Neural cell (in vitro differentiated cells): ENCODE measurements at regions not wholly inside any gene's neighbourhood (a gene's known extent, or its start where the extent isn't known, plus 50 kb on each side); places are given as distances from the start of the nearest gene placed in this dataset.

ENCODE experiments used
- H2AFZ ChIP-seq: fragments of 200-600, 300-800 bp; sonication (generic), shearing (Covaris generic); 2 replicates; pipeline ENCODE4 v1.6.0; 2014; ENCODE audit warnings: low read depth, mild to moderate bottlenecking, antibody characterized with exemption, low read length, moderate library complexity
- H3F3A ChIP-seq: fragments of 200-600 bp; shearing (Covaris generic); 2 replicates; pipeline ENCODE4 v1.6.1; 2016; ENCODE audit warnings: mild to moderate bottlenecking, moderate library complexity, mixed read lengths, antibody characterized with exemption, low read length; ENCODE audit not compliant: insufficient read depth, poor library complexity, severe bottlenecking
- H3K27ac ChIP-seq: fragments of 200-600, 300-800 bp; sonication (generic), shearing (Covaris generic); 2 replicates; pipeline ENCODE4 v1.5.1; 2014; ENCODE audit warnings: mild to moderate bottlenecking, low read length, moderate library complexity
- H3K27me3 ChIP-seq: fragments of 300-800, 200-600 bp; sonication (generic), shearing (Covaris generic); 2 replicates; pipeline ENCODE4 v1.6.0; 2014; ENCODE audit warnings: mild to moderate bottlenecking, low read depth, low read length, moderate library complexity; ENCODE audit not compliant: insufficient read depth
- H3K36me3 ChIP-seq: fragments of 300-800, 200-600 bp; sonication (generic), shearing (Covaris generic); 2 replicates; pipeline ENCODE4 v1.5.1; 2014; ENCODE audit warnings: mild to moderate bottlenecking, antibody characterized with exemption, low read length, moderate library complexity; ENCODE audit not compliant: insufficient read depth
- H3K4me2 ChIP-seq: fragments of 300-800, 200-600 bp; sonication (generic), shearing (Covaris generic); 2 replicates; pipeline ENCODE4 v1.6.0; 2014; ENCODE audit warnings: mild to moderate bottlenecking, low read length
- H3K4me3 ChIP-seq: fragments of 300-800, 200-600 bp; sonication (generic), shearing (Covaris generic); 2 replicates; pipeline ENCODE4 v1.5.1; 2014; ENCODE audit warnings: mild to moderate bottlenecking, low read length, moderate library complexity
- H3K79me2 ChIP-seq: fragments of 200-600 bp; shearing (Covaris generic); replicated peaks from 2 replicates; pipeline ENCODE4 v1.6.0; 2014; ENCODE audit warnings: mild to moderate bottlenecking, low read length, moderate library complexity; ENCODE audit not compliant: insufficient read depth
- H3K9ac ChIP-seq: fragments of 300-800, 200-600 bp; sonication (generic), shearing (Covaris generic); 2 replicates; pipeline ENCODE4 v1.6.1; 2016; ENCODE audit warnings: mild to moderate bottlenecking, low read length, mixed read lengths
- H3K9me2 ChIP-seq: fragments of 200-600 bp; shearing (Covaris generic); 2 replicates; pipeline ENCODE4 v1.6.1; 2016; ENCODE audit warnings: mild to moderate bottlenecking, low read length, mixed read lengths; ENCODE audit not compliant: insufficient read depth
- H3K9me3 ChIP-seq: fragments of 200-600, 300-800 bp; sonication (generic), shearing (Covaris generic); 2 replicates; pipeline ENCODE4 v1.6.1; 2016; ENCODE audit warnings: mild to moderate bottlenecking, mixed run types, low read length, moderate library complexity, mixed read lengths
- H4K20me1 ChIP-seq: fragments of 200-600 bp; shearing (Covaris generic); 2 replicates; pipeline ENCODE4 v1.6.1; 2016; ENCODE audit warnings: mild to moderate bottlenecking, mixed run types; ENCODE audit not compliant: insufficient read depth
- CTCF ChIP-seq: fragments of 450-650 bp; IDR thresholded peaks from 2 replicates; pipeline ENCODE4 v1.5.1; 2014; ENCODE audit warnings: antibody characterized with exemption, mild to moderate bottlenecking, moderate library complexity; ENCODE audit not compliant: poor library complexity, severe bottlenecking
- EP300 ChIP-seq: fragments of 450-650 bp; conservative IDR thresholded peaks from 2 replicates; pipeline ENCODE4 v1.6.1; 2014; ENCODE audit warnings: antibody characterized with exemption, mild to moderate bottlenecking, moderate library complexity; ENCODE audit not compliant: poor library complexity, severe bottlenecking
- EZH2 ChIP-seq: fragments of 200-600, 300-800 bp; shearing (Covaris generic), sonication (generic); IDR thresholded peaks from 2 replicates; pipeline ENCODE4 v1.6.1; 2014; ENCODE audit warnings: antibody characterized with exemption, low read length, borderline replicate concordance, mild to moderate bottlenecking; ENCODE audit not compliant: insufficient read depth, poor library complexity, severe bottlenecking
- MXI1 ChIP-seq: fragments of 450-650 bp; conservative IDR thresholded peaks from 2 replicates; pipeline ENCODE4 v1.6.1; 2014; ENCODE audit warnings: antibody characterized with exemption, mild to moderate bottlenecking; ENCODE audit not compliant: poor library complexity, severe bottlenecking
- POLR2AphosphoS5 ChIP-seq: IDR thresholded peaks from 2 replicates; pipeline ENCODE4 v1.6.1; 2012
- RAD21 ChIP-seq: fragments of 450-650 bp; conservative IDR thresholded peaks from 2 replicates; pipeline ENCODE4 v1.6.1; 2014; ENCODE audit warnings: antibody characterized with exemption, mild to moderate bottlenecking, moderate library complexity
- REST ChIP-seq: IDR thresholded peaks from 2 replicates; pipeline ENCODE4 v1.6.1; 2012; ENCODE audit warnings: borderline replicate concordance
- SMC3 ChIP-seq: fragments of 450-650 bp; conservative IDR thresholded peaks from 2 replicates; pipeline ENCODE4 v1.6.1; 2014; ENCODE audit warnings: antibody characterized with exemption, mild to moderate bottlenecking, moderate library complexity; ENCODE audit not compliant: poor library complexity
- TAF1 ChIP-seq: IDR thresholded peaks from 2 replicates; pipeline ENCODE4 v1.6.1; 2012; ENCODE audit warnings: low read depth

GRCh38 chr4:141403782-141404181 is 183.1 kb downstream of the ZNF330 start:
- Histone ChIP-seq H3K36me3 (no peaks in the 10 kb centered on the region), H3K4me3 (no peak overlapping the region), H3K9ac (no peak overlapping the region), H3K9me2 (no peaks in the 10 kb centered on the region), H3K4me2 (no peak overlapping the region), H3F3A (no peaks in the 10 kb centered on the region), H3K27ac (no peak overlapping the region), H3K79me2 (no peaks in the 10 kb centered on the region), H3K27me3 (no peaks in the 10 kb centered on the region), H4K20me1 (no peaks in the 10 kb centered on the region), H3K9me3 (no peaks in the 10 kb centered on the region), H2AFZ (no peak overlapping the region)
- no peak for TF ChIP-seq EP300
- TF ChIP-seq MXI1, result no peak
- no peak for TF ChIP-seq SMC3
- TF ChIP-seq EZH2, result no peak
- TF ChIP-seq TAF1, result no peak
- TF ChIP-seq POLR2AphosphoS5, result no peak
- TF ChIP-seq RAD21, result no peak

- Histone ChIP-seq H3K36me3 (no peaks in the 10 kb centered on the region), H3K4me3 (no peak overlapping the region), H4K20me1 (no peaks in the 10 kb centered on the region), H3K9me3 (no peaks in the 10 kb centered on the region), H3K27me3 (no peaks in the 10 kb centered on the region), H3K9me2 (no peaks in the 10 kb centered on the region), H3K27ac (no peak overlapping the region), H3K4me2 (no peak overlapping the region), H3F3A (no peaks in the 10 kb centered on the region), H2AFZ (no peak overlapping the region), H3K9ac (no peak overlapping the region), H3K79me2 (no peaks in the 10 kb centered on the region)
- TF ChIP-seq POLR2AphosphoS5 (no peak), EZH2 (no peak), MXI1 (no peak), EP300 (no peak), SMC3 (no peak), RAD21 (no peak), TAF1 (no peak), REST (no peak), CTCF (no peak)
Observed at GRCh38 chr4:141406237-141406636, 185.5 kb downstream of the ZNF330 start.
